ENCODE measurements at regions not wholly inside any gene's neighbourhood (a gene's known extent, or its start where the extent isn't known, plus 50 kb on each side); places are given as distances from the start of the nearest gene placed in this dataset.
"Not testable (repeated sequence)": the region's sequence is repeated elsewhere in the genome, so short reads cannot be mapped to it uniquely, and the experiment has no call there.

DNA sequence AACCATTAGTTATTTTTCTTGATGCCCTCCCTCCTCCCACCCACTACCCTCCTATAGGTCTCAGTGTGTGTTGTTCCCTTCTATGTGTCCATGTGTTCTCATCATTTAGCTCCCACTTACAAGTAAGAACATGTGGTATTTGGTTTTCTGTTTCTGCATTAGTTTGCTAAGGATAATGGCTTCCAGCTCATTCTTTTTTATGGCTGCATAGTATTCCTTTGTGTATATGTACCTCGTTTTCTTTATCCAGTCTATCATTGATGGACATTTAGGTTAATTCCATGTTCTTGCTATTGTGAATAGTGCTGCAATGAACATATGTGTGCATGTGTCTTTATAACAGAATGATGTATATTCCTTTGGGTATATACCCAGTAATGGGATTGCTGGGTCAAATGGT is 135.1 kb upstream of the PJA2 start:
- H3K27me3 Mint-ChIP-seq (ENCODE audit: low read depth): peaks cover 15% of the 10 kb centered on the region
- H3K36me3 Mint-ChIP-seq (ENCODE audit: insufficient read depth in 2 of 2); H3K4me3 Mint-ChIP-seq; H3K9me3 Mint-ChIP-seq; H3K27ac Mint-ChIP-seq; H3K4me1 Mint-ChIP-seq (ENCODE audit: low read depth); DNase-seq; ATAC-seq (replicated peaks in 1 of 2): not testable (repeated sequence)

GRCh38 chr5:109538692-109539091 is 128.9 kb upstream of the PJA2 start:
- H3K36me3 Mint-ChIP-seq (ENCODE audit: insufficient read depth in 2 of 2); DNase-seq; ATAC-seq (replicated peaks in 1 of 2); H3K27ac Mint-ChIP-seq; H3K4me3 Mint-ChIP-seq; H3K9me3 Mint-ChIP-seq; H3K4me1 Mint-ChIP-seq (ENCODE audit: low read depth): not testable (repeated sequence)
- H3K27me3 Mint-ChIP-seq (ENCODE audit: low read depth): peaks cover 17% of the 10 kb centered on the region

- H3K4me1 Mint-ChIP-seq (ENCODE audit: low read depth); H3K4me3 Mint-ChIP-seq; ATAC-seq (replicated peaks in 1 of 2); DNase-seq; H3K9me3 Mint-ChIP-seq; H3K36me3 Mint-ChIP-seq (ENCODE audit: insufficient read depth in 2 of 2); H3K27ac Mint-ChIP-seq; H3K27me3 Mint-ChIP-seq (ENCODE audit: low read depth): not testable (repeated sequence)
Observed at GRCh38 chr5:109535090-109535489, 125.3 kb upstream of the PJA2 start.

DNA sequence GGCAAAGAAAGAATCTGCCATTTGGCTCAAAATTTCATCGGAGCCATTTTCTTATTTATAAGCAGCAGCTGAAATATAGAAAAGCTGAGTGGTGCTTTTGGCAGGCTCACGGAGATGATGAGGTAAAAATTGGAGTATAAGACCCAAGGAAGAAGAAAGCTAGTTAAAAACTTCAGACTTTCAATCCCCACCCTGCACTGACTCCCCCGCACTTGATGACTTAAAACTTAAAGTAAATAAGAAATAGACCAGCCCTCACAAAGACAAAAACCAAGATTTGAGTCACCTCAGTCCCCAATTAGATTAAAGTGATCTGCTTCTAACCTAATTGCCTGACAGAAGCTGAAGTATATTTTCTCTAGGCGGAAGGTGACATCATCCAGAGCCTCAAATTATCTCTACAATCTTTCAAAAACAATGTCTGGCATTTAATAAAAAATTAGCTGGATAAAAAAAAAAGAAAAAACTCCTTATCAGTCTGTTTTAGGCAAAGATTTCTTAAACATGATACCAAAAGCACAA is 124.0 kb upstream of the PJA2 start:
- Mint-ChIP-seq H3K9me3 (no peaks in the 10 kb centered on the region), H3K36me3 (ENCODE audit: insufficient read depth in 2 of 2) (no peaks in the 10 kb centered on the region), H3K4me1 (ENCODE audit: low read depth) (no peaks in the 10 kb centered on the region), H3K4me3 (no peak overlapping the region), H3K27ac (no peak overlapping the region), H3K27me3 (ENCODE audit: low read depth) (no peaks in the 10 kb centered on the region)
- DNase-seq: no peak
- no peak for ATAC-seq (replicated peaks in 1 of 2)

DNA sequence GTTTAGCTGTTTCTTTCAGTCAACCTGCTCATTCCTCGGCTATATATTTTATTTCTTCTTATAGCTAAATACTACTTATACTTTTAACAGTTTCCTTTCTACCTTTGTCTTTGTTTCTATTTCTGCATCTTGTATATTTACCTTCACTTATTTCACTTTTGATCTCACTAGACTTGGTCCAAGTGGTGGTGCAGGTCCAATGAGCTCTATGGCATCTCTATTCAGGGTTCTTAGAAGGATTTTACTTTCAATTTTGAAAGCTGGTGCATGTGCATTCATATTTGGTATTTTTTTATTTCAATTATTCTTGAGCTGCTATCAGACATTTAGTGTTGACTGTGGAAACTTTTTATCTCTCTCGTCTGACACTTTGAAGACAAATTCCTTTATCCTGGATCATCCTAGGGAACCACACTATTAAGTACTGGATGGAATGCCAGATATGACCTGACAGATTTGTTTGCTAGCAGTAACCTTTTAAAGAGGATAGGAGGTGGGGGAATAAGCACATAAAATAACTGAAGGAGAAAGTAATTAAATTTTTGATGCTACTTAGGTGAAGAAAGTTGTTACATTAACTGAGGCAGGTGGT is 123.1 kb upstream of the PJA2 start:
- Mint-ChIP-seq H3K9me3 (no peaks in the 10 kb centered on the region), H3K4me1 (ENCODE audit: low read depth) (no peaks in the 10 kb centered on the region), H3K27ac (no peak overlapping the region), H3K36me3 (ENCODE audit: insufficient read depth in 2 of 2) (no peaks in the 10 kb centered on the region), H3K27me3 (ENCODE audit: low read depth) (no peaks in the 10 kb centered on the region), H3K4me3 (no peak overlapping the region)
- ATAC-seq (replicated peaks in 1 of 2) (no peak), DNase-seq (no peak)

DNA sequence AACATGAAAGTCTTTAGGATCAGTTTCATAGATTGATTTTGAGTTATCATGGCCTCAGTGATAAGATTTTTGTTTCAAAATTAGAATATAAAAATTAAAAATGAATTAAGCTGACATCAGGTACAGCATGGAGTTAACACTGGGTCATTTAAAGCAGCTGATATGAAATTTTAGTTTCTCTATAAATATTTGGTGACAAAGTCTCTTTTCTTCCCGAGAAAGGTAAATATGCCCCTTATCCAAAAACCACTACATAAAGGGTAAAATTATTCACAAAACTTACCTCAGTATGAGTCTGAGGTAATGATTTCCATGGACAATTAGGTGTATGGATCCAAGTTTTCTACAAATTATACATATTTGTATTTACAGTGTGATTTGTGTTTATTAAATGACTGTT is 121.5 kb upstream of the PJA2 start:
- Mint-ChIP-seq H3K4me1 (ENCODE audit: low read depth) (no peaks in the 10 kb centered on the region), H3K27ac (no peak overlapping the region), H3K9me3 (no peaks in the 10 kb centered on the region), H3K36me3 (ENCODE audit: insufficient read depth in 2 of 2) (no peaks in the 10 kb centered on the region), H3K4me3 (no peak overlapping the region), H3K27me3 (ENCODE audit: low read depth) (no peaks in the 10 kb centered on the region)
- no peak for DNase-seq
- no peak for ATAC-seq (replicated peaks in 1 of 2)

GRCh38 chr5:109529987-109530386 is 120.2 kb upstream of the PJA2 start:
- ATAC-seq (replicated peaks in 1 of 2): no peak
- peaks cover 8% of the 10 kb centered on the region for H3K27me3 Mint-ChIP-seq (ENCODE audit: low read depth)

GRCh38 chr5:109529520-109529919 is 119.7 kb upstream of the PJA2 start:
- H3K4me3 Mint-ChIP-seq: no peak overlapping the region
- H3K9me3 Mint-ChIP-seq: no peaks in the 10 kb centered on the region
- no peaks in the 10 kb centered on the region for H3K36me3 Mint-ChIP-seq (ENCODE audit: insufficient read depth in 2 of 2)
- no peaks in the 10 kb centered on the region for H3K4me1 Mint-ChIP-seq (ENCODE audit: low read depth)
- H3K27me3 Mint-ChIP-seq (ENCODE audit: low read depth): peaks cover 8% of the 10 kb centered on the region
- no peak overlapping the region for H3K27ac Mint-ChIP-seq
- DNase-seq: no peak
- no peak for ATAC-seq (replicated peaks in 1 of 2)

More at GRCh38 chr5:109529987-109530386, 120.2 kb upstream of the PJA2 start:
- no peak overlapping the region for H3K4me3 Mint-ChIP-seq
- no peak overlapping the region for H3K27ac Mint-ChIP-seq
- no peaks in the 10 kb centered on the region for H3K9me3 Mint-ChIP-seq
- H3K4me1 Mint-ChIP-seq (ENCODE audit: low read depth): no peaks in the 10 kb centered on the region
- H3K36me3 Mint-ChIP-seq (ENCODE audit: insufficient read depth in 2 of 2): no peaks in the 10 kb centered on the region
- DNase-seq: no peak

DNA sequence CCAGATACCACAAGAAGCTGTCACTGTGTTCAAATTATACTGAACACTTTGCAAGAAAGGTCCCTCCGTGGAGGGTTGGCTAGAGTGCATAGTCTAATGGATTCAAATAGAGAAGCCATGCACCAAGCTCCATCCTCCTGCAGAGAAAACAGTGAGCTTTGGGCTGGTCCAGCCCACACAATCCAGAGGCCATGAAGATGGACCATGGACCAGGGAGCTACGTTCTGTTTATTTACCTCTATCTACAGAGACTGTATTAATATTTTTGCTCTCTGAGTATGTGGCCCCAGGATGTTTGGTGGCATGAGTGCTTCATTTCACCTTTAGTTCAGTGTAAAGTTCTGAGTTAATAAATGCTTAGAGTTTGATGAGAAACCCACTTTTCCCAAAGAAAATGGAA is 114.8 kb upstream of the PJA2 start:
- H3K9me3 Mint-ChIP-seq: no peaks in the 10 kb centered on the region
- H3K27ac Mint-ChIP-seq: no peak overlapping the region
- peaks cover 8% of the 10 kb centered on the region for H3K27me3 Mint-ChIP-seq (ENCODE audit: low read depth)
- ATAC-seq (replicated peaks in 1 of 2) (no peak), DNase-seq (no peak)
- no peaks in the 10 kb centered on the region for H3K4me1 Mint-ChIP-seq (ENCODE audit: low read depth)
- no peak overlapping the region for H3K4me3 Mint-ChIP-seq
- H3K36me3 Mint-ChIP-seq (ENCODE audit: insufficient read depth in 2 of 2): no peaks in the 10 kb centered on the region

- Mint-ChIP-seq H3K4me1 (ENCODE audit: low read depth) (no peaks in the 10 kb centered on the region), H3K36me3 (ENCODE audit: insufficient read depth in 2 of 2) (no peaks in the 10 kb centered on the region), H3K27ac (no peak overlapping the region), H3K4me3 (no peak overlapping the region), H3K9me3 (no peaks in the 10 kb centered on the region), H3K27me3 (ENCODE audit: low read depth) (peaks cover 8% of the 10 kb centered on the region)
- ATAC-seq (replicated peaks in 1 of 2): no peak
- no peak for DNase-seq
Observed at GRCh38 chr5:109524026-109524425, 114.3 kb upstream of the PJA2 start.

DNA sequence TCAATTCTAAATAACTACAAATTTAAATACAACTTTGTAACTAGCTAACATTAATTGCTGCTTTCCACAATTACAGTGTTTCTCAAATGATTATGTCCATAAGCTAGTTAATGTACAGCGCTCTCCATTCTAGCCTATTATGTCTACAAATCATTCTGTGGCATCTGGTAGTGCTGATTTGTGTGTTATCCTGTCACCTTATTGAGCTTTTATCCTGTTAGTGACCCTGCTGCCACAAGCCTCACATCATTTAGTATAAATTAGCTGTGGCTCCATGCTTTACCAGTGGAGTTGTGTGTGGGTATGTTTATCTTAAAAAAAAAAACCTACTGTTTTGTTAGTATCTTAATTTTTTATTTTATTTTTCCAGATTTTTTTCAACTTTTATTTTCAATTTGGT is 112.6 kb upstream of the PJA2 start:
- Mint-ChIP-seq H3K36me3 (ENCODE audit: insufficient read depth in 2 of 2) (no peaks in the 10 kb centered on the region), H3K27me3 (ENCODE audit: low read depth) (peaks cover 8% of the 10 kb centered on the region), H3K9me3 (no peaks in the 10 kb centered on the region), H3K4me3 (no peak overlapping the region), H3K27ac (no peak overlapping the region), H3K4me1 (ENCODE audit: low read depth) (no peaks in the 10 kb centered on the region)
- ATAC-seq (replicated peaks in 1 of 2) (no peak), DNase-seq (no peak)

- no peaks in the 10 kb centered on the region for H3K9me3 Mint-ChIP-seq
- no peaks in the 10 kb centered on the region for H3K27me3 Mint-ChIP-seq (ENCODE audit: low read depth)
- no peaks in the 10 kb centered on the region for H3K4me1 Mint-ChIP-seq (ENCODE audit: low read depth)
- H3K4me3 Mint-ChIP-seq: no peak overlapping the region
- no peaks in the 10 kb centered on the region for H3K36me3 Mint-ChIP-seq (ENCODE audit: insufficient read depth in 2 of 2)
- no peak for ATAC-seq (replicated peaks in 1 of 2)
- DNase-seq: no peak
- no peak overlapping the region for H3K27ac Mint-ChIP-seq
Observed at GRCh38 chr5:109519416-109519815, 109.6 kb upstream of the PJA2 start.

GRCh38 chr5:109516390-109516789 is 106.6 kb upstream of the PJA2 start:
- Mint-ChIP-seq H3K27me3 (ENCODE audit: low read depth) (no peaks in the 10 kb centered on the region), H3K27ac (no peak overlapping the region), H3K36me3 (ENCODE audit: insufficient read depth in 2 of 2) (no peaks in the 10 kb centered on the region), H3K4me1 (ENCODE audit: low read depth) (no peaks in the 10 kb centered on the region), H3K9me3 (no peaks in the 10 kb centered on the region), H3K4me3 (no peak overlapping the region)
- DNase-seq (no peak), ATAC-seq (replicated peaks in 1 of 2) (no peak)

GRCh38 chr5:109511980-109512734 is 102.4 kb upstream of the PJA2 start:
- DNase-seq (no peak), ATAC-seq (replicated peaks in 1 of 2) (no peak)
- H3K9me3 Mint-ChIP-seq: no peaks in the 10 kb centered on the region
- no peaks in the 10 kb centered on the region for H3K36me3 Mint-ChIP-seq (ENCODE audit: insufficient read depth in 2 of 2)
- H3K27ac Mint-ChIP-seq: no peak overlapping the region
- H3K4me3 Mint-ChIP-seq: no peak overlapping the region
- H3K4me1 Mint-ChIP-seq (ENCODE audit: low read depth): no peaks in the 10 kb centered on the region
- H3K27me3 Mint-ChIP-seq (ENCODE audit: low read depth): no peaks in the 10 kb centered on the region

Data from activated T-cell treated with anti-CD3 and anti-CD28 coated beads, Interleukin-2, amount 50 U/mL, for 72 hours (primary cell).